Breast epithelium (tissue), 3 donors: ENCODE measurements at regions not wholly inside any gene's neighbourhood (a gene's known extent, or its start where the extent isn't known, plus 50 kb on each side); places are given as distances from the start of the nearest gene placed in this dataset.

Experiments
- CTCF ChIP-seq, 3 donors: fragments of 450-650 bp; IDR thresholded peaks; one replicate each; pipeline ENCODE4 v1.5.1; 2016 to 2017; ENCODE audit warnings: antibody characterized with exemption in 3 of 3, mild to moderate bottlenecking in 3 of 3, moderate library complexity in 3 of 3
- POLR2AphosphoS5 ChIP-seq, 3 donors: sonication (generic); formaldehyde crosslinking; IDR thresholded peaks; one replicate each; pipeline ENCODE4 v1.6.1; 2017; ENCODE audit warnings: antibody characterized with exemption in 3 of 3

- no peak for TF ChIP-seq CTCF (IDR thresholded peaks at IDR 0.05)
- no peak for TF ChIP-seq POLR2AphosphoS5 (IDR thresholded peaks at IDR 0.05)
Observed at GRCh38 chr12:104835317-104835716, 122.8 kb downstream of the SLC41A2 start.
